C4-2B (cell line): ENCODE measurements at regions not wholly inside any gene's neighbourhood (a gene's known extent, or its start where the extent isn't known, plus 50 kb on each side); places are given as distances from the start of the nearest gene placed in this dataset.

Experiments used
- CTCF ChIP-seq: fragments of 450-650 bp; conservative IDR thresholded peaks from 2 replicates; pipeline ENCODE4 v1.5.1; 2017; ENCODE audit warnings: mild to moderate bottlenecking
- ZFX ChIP-seq: fragments of 450-650 bp; IDR thresholded peaks from 2 replicates; pipeline ENCODE4 v1.6.1; 2017

GRCh38 chr2:129906861-129907235 is 72.6 kb upstream of the RAB6C start:
- TF ChIP-seq CTCF = no peak
- TF ChIP-seq ZFX = no peak
